ENCODE measurements at regions not wholly inside any gene's neighbourhood (a gene's known extent, or its start where the extent isn't known, plus 50 kb on each side); places are given as distances from the start of the nearest gene placed in this dataset.

- CTCF ChIA-PET: no interaction called here
- no peak for ATAC-seq
- H3K4me3 ChIP-seq (ENCODE audit: low read length): no peak overlapping the region
These were observed 89.2 kb upstream of the CCDC190 start for GRCh38 chr1:162950187-162950586.

GRCh38 chr1:162946701-162947100 lies 85.7 kb upstream of the CCDC190 start:
- ATAC-seq (no peak), DNase-seq (no peak)
- Histone ChIP-seq H3K27me3 (ENCODE audit: control insufficient read depth in 2 of 2, insufficient read depth in 2 of 2, low read length in 2 of 2) (no peaks in the 10 kb centered on the region), H3K36me3 (ENCODE audit: control insufficient read depth in 2 of 3, insufficient read depth in 3 of 3, low read length in 3 of 3) (no peaks in the 10 kb centered on the region), H3K9me3 (ENCODE audit: control insufficient read depth in 2 of 3, low read length in 3 of 3) (no peaks in the 10 kb centered on the region), H3K27ac (ENCODE audit: low read depth, low read length) (no peak overlapping the region), H3K4me1 (ENCODE audit: control insufficient read depth in 2 of 2, insufficient read depth in 2 of 2, low read length in 2 of 2) (no peaks in the 10 kb centered on the region), H3K4me3 (ENCODE audit: low read length) (no peak overlapping the region)
- Mint-ChIP-seq H3K9me3 (no peaks in the 10 kb centered on the region), H3K27me3 (peaks cover 7 to 27% (median 21%) of the 10 kb centered on the region in 5 donors), H3K27ac (no peak overlapping the region), H3K4me1 (no peaks in the 10 kb centered on the region), H3K36me3 (no peaks in the 10 kb centered on the region), H3K4me3 (no peak overlapping the region)
- CTCF ChIA-PET: no interaction called here
- intact Hi-C loops (cut with micrococcal nuclease): no loop called here
- POLR2A ChIA-PET: no interaction called here

More at GRCh38 chr1:162950187-162950586, 89.2 kb upstream of the CCDC190 start:
- H3K9me3 ChIP-seq (ENCODE audit: control insufficient read depth in 2 of 3, low read length in 3 of 3): no peaks in the 10 kb centered on the region
- no peaks in the 10 kb centered on the region for H3K4me1 ChIP-seq (ENCODE audit: control insufficient read depth in 2 of 2, insufficient read depth in 2 of 2, low read length in 2 of 2)
- no peaks in the 10 kb centered on the region for H3K27me3 ChIP-seq (ENCODE audit: control insufficient read depth in 2 of 2, insufficient read depth in 2 of 2, low read length in 2 of 2)
- H3K27ac Mint-ChIP-seq: no peak overlapping the region
- DNase-seq: no peak
- intact Hi-C loops (cut with micrococcal nuclease): no loop called here
- H3K27me3 Mint-ChIP-seq: peaks cover 0 to 20% (median 15%) of the 10 kb centered on the region in 5 donors
- H3K36me3 ChIP-seq (ENCODE audit: control insufficient read depth in 2 of 3, insufficient read depth in 3 of 3, low read length in 3 of 3): no peaks in the 10 kb centered on the region
- peaks cover 0 to 3% (median 0%) of the 10 kb centered on the region in 11 donors for H3K9me3 Mint-ChIP-seq
- no peaks in the 10 kb centered on the region for H3K36me3 Mint-ChIP-seq
- POLR2A ChIA-PET: no interaction called here
- H3K27ac ChIP-seq (ENCODE audit: low read depth, low read length): no peak overlapping the region
- H3K4me3 Mint-ChIP-seq: no peak overlapping the region
- H3K4me1 Mint-ChIP-seq: peaks cover 0 to 4% (median 0%) of the 10 kb centered on the region in 7 donors

- intact Hi-C loops (cut with micrococcal nuclease): no loop called here
- Mint-ChIP-seq H3K4me1 (no peaks in the 10 kb centered on the region), H3K4me3 (no peak overlapping the region), H3K36me3 (no peaks in the 10 kb centered on the region), H3K27ac (no peak overlapping the region), H3K27me3 (peaks cover 7 to 37% (median 31%) of the 10 kb centered on the region in 5 donors), H3K9me3 (no peaks in the 10 kb centered on the region)
- H3K4me1 ChIP-seq (ENCODE audit: control insufficient read depth in 2 of 2, insufficient read depth in 2 of 2, low read length in 2 of 2): no peaks in the 10 kb centered on the region
- CTCF ChIA-PET: no interaction called here
- H3K9me3 ChIP-seq (ENCODE audit: control insufficient read depth in 2 of 3, low read length in 3 of 3): no peaks in the 10 kb centered on the region
- no peaks in the 10 kb centered on the region for H3K36me3 ChIP-seq (ENCODE audit: control insufficient read depth in 2 of 3, insufficient read depth in 3 of 3, low read length in 3 of 3)
- POLR2A ChIA-PET: no interaction called here
- ATAC-seq (no peak), DNase-seq (no peak)
- H3K27ac ChIP-seq (ENCODE audit: low read depth, low read length): no peak overlapping the region
- H3K27me3 ChIP-seq (ENCODE audit: control insufficient read depth in 2 of 2, insufficient read depth in 2 of 2, low read length in 2 of 2): no peaks in the 10 kb centered on the region
- H3K4me3 ChIP-seq (ENCODE audit: low read length): no peak overlapping the region
These were observed 84.1 kb upstream of the CCDC190 start for GRCh38 chr1:162944974-162945674.

GRCh38 chr1:162943622-162944021 lies 82.6 kb upstream of the CCDC190 start:
- no peak overlapping the region for H3K4me3 Mint-ChIP-seq
- no peaks in the 10 kb centered on the region for H3K36me3 Mint-ChIP-seq
- intact Hi-C loops (cut with micrococcal nuclease): no loop called here
- Histone ChIP-seq H3K27me3 (ENCODE audit: control insufficient read depth in 2 of 2, insufficient read depth in 2 of 2, low read length in 2 of 2) (no peaks in the 10 kb centered on the region), H3K36me3 (ENCODE audit: control insufficient read depth in 2 of 3, insufficient read depth in 3 of 3, low read length in 3 of 3) (no peaks in the 10 kb centered on the region), H3K4me3 (ENCODE audit: low read length) (no peak overlapping the region), H3K27ac (ENCODE audit: low read depth, low read length) (no peak overlapping the region), H3K4me1 (ENCODE audit: control insufficient read depth in 2 of 2, insufficient read depth in 2 of 2, low read length in 2 of 2) (no peaks in the 10 kb centered on the region), H3K9me3 (ENCODE audit: control insufficient read depth in 2 of 3, low read length in 3 of 3) (no peaks in the 10 kb centered on the region)
- H3K27me3 Mint-ChIP-seq: peaks cover 7 to 45% (median 33%) of the 10 kb centered on the region in 5 donors
- no peaks in the 10 kb centered on the region for H3K4me1 Mint-ChIP-seq
- H3K27ac Mint-ChIP-seq: no peak overlapping the region
- POLR2A ChIA-PET: no interaction called here
- no peak for DNase-seq
- CTCF ChIA-PET: no interaction called here
- H3K9me3 Mint-ChIP-seq: no peaks in the 10 kb centered on the region
- ATAC-seq: no peak

GRCh38 chr1:162942916-162943559 lies 82.1 kb upstream of the CCDC190 start:
- no peaks in the 10 kb centered on the region for H3K9me3 Mint-ChIP-seq
- no peaks in the 10 kb centered on the region for H3K36me3 ChIP-seq (ENCODE audit: control insufficient read depth in 2 of 3, insufficient read depth in 3 of 3, low read length in 3 of 3)
- H3K4me3 Mint-ChIP-seq: no peak overlapping the region
- POLR2A ChIA-PET: no interaction called here
- ATAC-seq (no peak), DNase-seq (no peak)
- H3K4me1 Mint-ChIP-seq: no peaks in the 10 kb centered on the region
- H3K27me3 ChIP-seq (ENCODE audit: control insufficient read depth in 2 of 2, insufficient read depth in 2 of 2, low read length in 2 of 2): no peaks in the 10 kb centered on the region
- H3K27me3 Mint-ChIP-seq: peaks cover 7 to 46% (median 33%) of the 10 kb centered on the region in 5 donors
- no peaks in the 10 kb centered on the region for H3K9me3 ChIP-seq (ENCODE audit: control insufficient read depth in 2 of 3, low read length in 3 of 3)
- CTCF ChIA-PET: no interaction called here
- no peak overlapping the region for H3K27ac ChIP-seq (ENCODE audit: low read depth, low read length)
- H3K4me3 ChIP-seq (ENCODE audit: low read length): no peak overlapping the region
- H3K4me1 ChIP-seq (ENCODE audit: control insufficient read depth in 2 of 2, insufficient read depth in 2 of 2, low read length in 2 of 2): no peaks in the 10 kb centered on the region
- no peaks in the 10 kb centered on the region for H3K36me3 Mint-ChIP-seq
- intact Hi-C loops (cut with micrococcal nuclease): no loop called here
- H3K27ac Mint-ChIP-seq: no peak overlapping the region

- CTCF ChIA-PET: interaction anchor here (0.6 kb wide), 1 partner anchor 62 kb away, joined by 3 read pairs; no protein-coding TSS in a partner anchor
- no peaks in the 10 kb centered on the region for H3K36me3 Mint-ChIP-seq
These were observed 80.0 kb upstream of the CCDC190 start for GRCh38 chr1:162941024-162941423.

GRCh38 chr1:162939035-162939434 lies 78.1 kb upstream of the CCDC190 start:
- no peaks in the 10 kb centered on the region for H3K36me3 Mint-ChIP-seq
- POLR2A ChIA-PET: no interaction called here

More at GRCh38 chr1:162941024-162941423, 80.0 kb upstream of the CCDC190 start:
- intact Hi-C loops (cut with micrococcal nuclease): no loop called here
- H3K36me3 ChIP-seq (ENCODE audit: control insufficient read depth in 2 of 3, insufficient read depth in 3 of 3, low read length in 3 of 3): no peaks in the 10 kb centered on the region
- DNase-seq (no peak), ATAC-seq (no peak)
- Mint-ChIP-seq H3K27me3 (peaks cover 7 to 36% (median 32%) of the 10 kb centered on the region in 5 donors), H3K4me3 (no peak overlapping the region), H3K27ac (no peak overlapping the region), H3K9me3 (no peaks in the 10 kb centered on the region), H3K4me1 (no peaks in the 10 kb centered on the region)
- no peak overlapping the region for H3K27ac ChIP-seq (ENCODE audit: low read depth, low read length)
- no peak overlapping the region for H3K4me3 ChIP-seq (ENCODE audit: low read length)
- no peaks in the 10 kb centered on the region for H3K4me1 ChIP-seq (ENCODE audit: control insufficient read depth in 2 of 2, insufficient read depth in 2 of 2, low read length in 2 of 2)
- H3K9me3 ChIP-seq (ENCODE audit: control insufficient read depth in 2 of 3, low read length in 3 of 3): no peaks in the 10 kb centered on the region
- POLR2A ChIA-PET: no interaction called here
- H3K27me3 ChIP-seq (ENCODE audit: control insufficient read depth in 2 of 2, insufficient read depth in 2 of 2, low read length in 2 of 2): no peaks in the 10 kb centered on the region

More at GRCh38 chr1:162939035-162939434, 78.1 kb upstream of the CCDC190 start:
- H3K9me3 Mint-ChIP-seq: no peaks in the 10 kb centered on the region
- no peaks in the 10 kb centered on the region for H3K9me3 ChIP-seq (ENCODE audit: control insufficient read depth in 2 of 3, low read length in 3 of 3)
- no peak overlapping the region for H3K4me3 ChIP-seq (ENCODE audit: low read length)
- no peaks in the 10 kb centered on the region for H3K4me1 ChIP-seq (ENCODE audit: control insufficient read depth in 2 of 2, insufficient read depth in 2 of 2, low read length in 2 of 2)
- H3K27ac ChIP-seq (ENCODE audit: low read depth, low read length): no peak overlapping the region
- no peak for ATAC-seq
- intact Hi-C loops (cut with micrococcal nuclease): no loop called here
- H3K36me3 ChIP-seq (ENCODE audit: control insufficient read depth in 2 of 3, insufficient read depth in 3 of 3, low read length in 3 of 3): no peaks in the 10 kb centered on the region
- DNase-seq: no peak
- H3K4me3 Mint-ChIP-seq: no peak overlapping the region
- H3K27ac Mint-ChIP-seq: no peak overlapping the region
- peaks cover 18 to 40% (median 34%) of the 10 kb centered on the region in 5 donors for H3K27me3 Mint-ChIP-seq
- CTCF ChIA-PET: no interaction called here
- H3K4me1 Mint-ChIP-seq: no peaks in the 10 kb centered on the region
- no peaks in the 10 kb centered on the region for H3K27me3 ChIP-seq (ENCODE audit: control insufficient read depth in 2 of 2, insufficient read depth in 2 of 2, low read length in 2 of 2)

Measured in naive thymus-derived CD4-positive, alpha-beta T cell (primary cell).